ENCODE measurements at regions not wholly inside any gene's neighbourhood (a gene's known extent, or its start where the extent isn't known, plus 50 kb on each side); places are given as distances from the start of the nearest gene placed in this dataset.
"Not testable (repeated sequence)": the region's sequence is repeated elsewhere in the genome, so short reads cannot be mapped to it uniquely, and the experiment has no call there.

DNA sequence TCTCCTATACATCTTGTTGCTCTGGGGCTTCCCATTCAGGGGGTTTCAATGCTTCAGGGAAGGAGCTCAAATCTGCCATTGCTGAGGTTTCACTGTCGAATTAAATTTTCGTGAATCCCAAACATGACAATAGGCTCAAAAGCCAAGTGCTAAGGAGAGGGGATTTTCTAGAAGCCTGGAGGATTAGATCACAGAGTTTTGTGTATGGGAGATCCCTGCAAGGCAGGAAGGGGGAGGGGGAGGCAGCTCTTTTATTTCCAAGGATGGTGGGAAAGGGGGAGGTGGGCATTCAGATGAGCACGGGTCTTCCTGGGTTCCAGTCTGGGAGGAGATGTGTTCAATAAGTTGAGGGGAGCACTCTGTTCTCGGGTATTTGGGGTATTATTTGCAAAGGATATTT lies 69.9 kb upstream of the DLG1 start:
- no peak for DNase-seq (ENCODE audit: low read depth)

DNA sequence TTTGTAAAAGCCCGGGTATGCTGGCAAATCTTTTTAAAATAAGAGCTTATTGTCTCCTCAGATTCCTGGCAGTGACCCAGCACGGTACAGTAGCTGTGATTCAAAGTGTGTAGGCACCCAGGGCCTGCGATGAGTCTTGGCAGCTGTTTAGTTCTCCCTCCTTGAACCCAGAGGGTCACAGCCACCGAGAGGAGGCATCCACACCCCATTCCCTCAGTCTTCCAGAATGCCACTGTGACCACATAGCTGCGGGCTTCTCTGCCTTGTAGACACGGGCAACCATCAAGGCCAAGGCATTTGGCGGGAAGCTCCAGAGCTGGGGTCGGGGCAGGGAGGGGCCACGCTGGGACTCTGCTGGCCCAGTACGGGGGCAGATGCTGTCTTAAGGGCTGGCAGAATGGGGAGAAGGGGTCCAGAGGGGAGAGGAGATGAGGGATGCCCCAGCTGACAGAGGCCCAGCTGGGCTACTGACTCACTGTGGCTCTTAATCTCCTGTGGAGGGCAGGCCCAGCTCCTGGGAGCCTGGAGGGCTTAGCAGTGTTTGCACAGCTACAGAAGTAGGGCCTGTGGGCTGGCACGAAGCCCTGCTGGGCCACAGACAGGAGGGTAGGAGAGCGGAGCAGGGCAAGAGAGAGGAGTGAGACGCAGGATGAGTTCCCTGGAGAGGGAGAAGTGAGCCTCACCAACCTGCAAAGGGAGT lies 68.8 kb upstream of the DLG1 start:
- DNase-seq (ENCODE audit: low read depth), result no peak

- DNase-seq (ENCODE audit: low read depth), result no peak
These were observed 68.1 kb upstream of the DLG1 start for GRCh38 chr3:197366301-197367044.

DNA sequence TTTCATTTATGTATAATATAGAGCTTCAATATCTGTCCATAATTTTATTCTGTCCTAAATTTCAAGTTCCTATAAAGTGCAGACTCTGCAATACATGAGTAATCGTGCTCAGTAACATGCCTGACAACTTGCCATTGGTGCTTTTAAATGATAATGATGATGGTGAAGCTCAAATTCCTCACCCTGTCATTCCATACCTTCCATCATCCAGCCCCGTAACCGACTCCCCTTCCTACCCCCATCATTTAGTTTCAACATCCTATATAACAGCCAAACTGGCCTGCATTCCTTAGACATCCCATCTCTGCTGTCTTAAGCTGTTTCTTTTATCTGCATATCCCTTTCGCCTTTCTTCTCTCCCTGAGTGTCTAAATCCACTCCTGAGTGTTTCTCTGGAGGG lies 67.2 kb upstream of the DLG1 start:
- DNase-seq (ENCODE audit: low read depth), result no peak

DNA sequence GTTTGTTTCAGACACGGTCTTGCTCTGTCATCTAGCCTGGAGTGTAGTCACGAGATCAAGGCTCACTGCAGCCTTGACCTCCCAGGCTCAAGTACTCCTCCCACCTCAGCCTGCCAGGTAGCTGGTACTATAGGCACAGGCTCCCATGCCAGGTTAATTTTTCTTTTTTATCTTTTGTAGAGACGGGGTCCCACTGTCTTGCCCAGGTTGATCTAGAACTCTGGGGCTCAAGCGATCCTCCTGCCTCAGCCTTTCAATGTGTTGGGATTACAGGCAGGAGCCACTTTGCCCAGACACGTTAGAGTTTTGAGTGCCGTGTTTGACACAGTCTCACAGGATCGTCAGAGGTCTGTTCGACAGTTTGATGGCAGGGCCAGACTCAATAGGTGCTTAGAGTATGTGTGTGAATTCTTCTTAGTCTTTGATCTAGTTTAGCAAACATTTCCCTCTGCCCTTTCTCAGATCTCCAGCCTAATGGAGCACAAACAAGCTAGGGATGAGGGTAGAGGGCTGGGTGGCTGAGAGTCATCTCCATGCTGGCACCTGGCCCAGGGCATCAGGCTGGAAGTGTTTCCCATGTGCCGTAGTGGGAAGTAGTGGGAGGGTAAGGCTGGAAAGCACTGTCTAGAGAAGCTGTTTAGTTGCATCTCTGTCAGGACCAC lies 66.1 kb upstream of the DLG1 start:
- DNase-seq (ENCODE audit: low read depth), result no peak

GRCh38 chr3:197363553-197364409 lies 65.4 kb upstream of the DLG1 start:
- DNase-seq (ENCODE audit: low read depth), result no peak

DNA sequence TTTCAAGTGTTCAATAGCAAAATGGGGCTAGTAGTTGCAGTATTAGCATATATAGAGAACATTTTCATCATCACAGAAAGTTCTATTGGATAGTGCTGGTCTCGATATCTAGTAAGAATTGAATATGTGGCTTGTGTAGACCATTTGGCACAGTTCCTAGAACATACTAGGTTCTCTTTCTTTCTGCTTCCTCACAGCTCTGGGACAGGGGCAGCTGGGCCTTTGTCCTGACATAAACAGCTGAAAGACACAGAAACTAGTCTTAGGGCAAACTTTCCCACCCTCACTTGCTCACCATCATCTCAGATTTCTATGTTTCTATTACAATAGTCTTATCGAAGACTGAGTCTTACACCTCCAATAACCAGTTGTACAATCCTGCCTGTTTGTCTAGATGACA lies 63.7 kb upstream of the DLG1 start:
- no peak for DNase-seq (ENCODE audit: low read depth)

DNA sequence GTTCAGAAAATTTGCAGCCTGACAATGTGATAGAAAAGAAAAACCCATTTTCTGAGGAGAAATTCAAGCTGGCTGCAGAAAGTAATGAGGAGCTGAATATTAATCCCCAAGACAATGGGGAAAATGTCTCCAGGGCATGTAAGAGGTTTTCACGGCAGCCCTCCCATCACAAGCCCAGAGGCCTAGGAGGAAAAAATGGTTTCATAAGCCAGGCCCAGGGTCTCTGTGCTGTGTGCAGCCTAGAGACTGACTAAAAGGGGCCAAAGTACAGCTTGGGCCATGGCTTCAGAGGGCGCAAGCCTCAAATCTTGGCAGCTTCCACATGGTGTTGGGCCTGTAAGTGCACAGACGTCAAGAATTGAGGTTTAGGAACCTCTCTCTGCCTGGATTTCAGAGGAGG lies 61.7 kb upstream of the DLG1 start:
- not testable (repeated sequence) for DNase-seq (ENCODE audit: low read depth)

- DNase-seq (ENCODE audit: low read depth), result not testable (repeated sequence)
These were observed 61.1 kb upstream of the DLG1 start for GRCh38 chr3:197359476-197359875.

GRCh38 chr3:197356741-197357140 lies 58.3 kb upstream of the DLG1 start:
- no peak for DNase-seq (ENCODE audit: low read depth)

DNA sequence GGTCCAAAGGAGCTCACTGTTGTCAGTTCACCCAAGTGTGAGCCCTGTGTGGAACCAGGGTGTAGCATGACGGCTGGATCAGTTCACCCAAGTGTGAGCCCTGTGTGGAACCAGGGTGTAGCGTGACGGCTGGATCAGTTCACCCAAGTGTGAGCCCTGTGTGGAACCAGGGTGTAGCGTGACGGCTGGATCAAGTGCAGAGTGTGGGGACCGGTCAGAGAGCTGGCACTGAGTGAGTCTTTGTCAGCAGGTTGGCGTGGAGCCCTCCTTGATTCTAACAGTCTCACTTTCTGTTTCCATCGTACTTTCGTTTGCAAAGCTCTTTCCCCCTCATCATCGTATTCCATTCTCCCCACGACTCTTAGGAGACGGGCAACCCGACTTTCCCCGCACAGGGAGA lies 57.9 kb upstream of the DLG1 start:
- no peak for DNase-seq (ENCODE audit: low read depth)

DNA sequence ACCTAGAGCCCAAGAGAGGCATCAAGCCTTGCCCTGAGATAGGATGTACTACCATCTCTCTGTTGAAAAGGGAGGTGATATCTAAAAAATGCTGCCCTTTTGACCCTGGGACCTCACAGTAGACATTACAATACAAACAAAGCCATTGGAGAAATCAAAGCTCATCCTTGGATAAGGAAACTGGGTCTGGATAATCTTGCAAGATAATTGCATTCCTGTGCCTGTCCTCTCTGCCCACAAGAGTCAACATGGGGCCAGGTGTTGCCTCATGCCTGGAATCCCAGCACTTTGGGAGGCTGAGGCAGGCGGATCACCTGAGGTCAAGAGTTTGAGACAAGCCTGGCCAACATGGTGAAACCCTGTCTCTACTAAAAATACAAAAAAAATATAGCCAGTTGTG lies 57.3 kb upstream of the DLG1 start:
- DNase-seq (ENCODE audit: low read depth), result no peak

DNA sequence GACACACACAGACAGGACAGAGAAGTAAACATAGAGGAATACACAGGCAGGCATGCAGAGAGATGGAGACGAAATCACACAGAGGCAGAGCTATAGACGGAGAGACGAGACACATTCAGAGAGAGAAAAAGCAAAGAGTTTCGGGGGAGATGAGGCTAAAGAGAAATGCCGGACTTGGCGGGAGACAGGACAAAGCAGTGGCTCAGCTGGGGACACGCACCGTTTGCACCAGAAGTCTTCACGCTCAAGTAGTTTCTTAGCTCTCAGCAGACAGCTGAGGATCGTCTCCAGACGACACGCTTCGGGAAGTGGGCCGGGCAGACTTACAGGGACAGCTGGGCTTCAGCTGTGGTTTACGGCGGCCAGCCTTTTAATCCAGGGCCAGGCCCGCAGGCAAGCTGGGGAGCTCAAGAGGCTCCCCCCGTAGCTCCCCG lies 56.2 kb upstream of the DLG1 start:
- DNase-seq (ENCODE audit: low read depth), result no peak

DNA sequence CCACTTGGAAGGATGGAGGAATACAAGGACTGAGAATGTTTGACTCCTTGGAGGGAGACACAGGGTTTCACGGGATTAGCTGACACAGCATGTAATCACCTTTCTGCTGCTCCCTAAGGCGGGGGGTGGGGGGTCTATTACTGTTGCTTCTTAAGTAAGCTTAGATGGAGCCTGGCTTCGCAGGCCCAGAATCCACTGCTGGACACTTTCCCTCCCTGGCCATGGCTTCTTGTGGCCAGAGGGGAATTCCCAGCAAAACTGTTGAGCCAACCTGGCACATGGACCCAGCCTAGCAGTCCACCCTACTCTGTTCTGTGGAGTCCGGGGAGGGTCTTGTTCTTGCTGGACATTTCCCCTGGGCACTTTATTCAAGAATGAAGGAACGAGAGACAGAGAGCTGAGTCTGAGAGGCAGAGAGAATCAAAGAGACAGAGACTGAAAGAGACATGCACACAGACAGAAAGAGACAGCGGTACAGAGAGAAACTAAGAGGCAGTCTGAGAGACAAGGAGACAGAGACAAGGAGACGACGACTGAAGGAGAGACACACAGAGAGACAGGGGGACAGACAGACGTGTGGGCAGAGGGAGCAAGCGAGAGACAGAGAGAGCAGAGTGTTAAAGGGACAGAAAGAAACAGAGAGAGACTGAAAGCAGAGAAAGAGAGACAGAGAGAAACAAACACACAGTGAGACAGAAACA lies 55.6 kb upstream of the DLG1 start:
- no peak for DNase-seq (ENCODE audit: low read depth)

DNA sequence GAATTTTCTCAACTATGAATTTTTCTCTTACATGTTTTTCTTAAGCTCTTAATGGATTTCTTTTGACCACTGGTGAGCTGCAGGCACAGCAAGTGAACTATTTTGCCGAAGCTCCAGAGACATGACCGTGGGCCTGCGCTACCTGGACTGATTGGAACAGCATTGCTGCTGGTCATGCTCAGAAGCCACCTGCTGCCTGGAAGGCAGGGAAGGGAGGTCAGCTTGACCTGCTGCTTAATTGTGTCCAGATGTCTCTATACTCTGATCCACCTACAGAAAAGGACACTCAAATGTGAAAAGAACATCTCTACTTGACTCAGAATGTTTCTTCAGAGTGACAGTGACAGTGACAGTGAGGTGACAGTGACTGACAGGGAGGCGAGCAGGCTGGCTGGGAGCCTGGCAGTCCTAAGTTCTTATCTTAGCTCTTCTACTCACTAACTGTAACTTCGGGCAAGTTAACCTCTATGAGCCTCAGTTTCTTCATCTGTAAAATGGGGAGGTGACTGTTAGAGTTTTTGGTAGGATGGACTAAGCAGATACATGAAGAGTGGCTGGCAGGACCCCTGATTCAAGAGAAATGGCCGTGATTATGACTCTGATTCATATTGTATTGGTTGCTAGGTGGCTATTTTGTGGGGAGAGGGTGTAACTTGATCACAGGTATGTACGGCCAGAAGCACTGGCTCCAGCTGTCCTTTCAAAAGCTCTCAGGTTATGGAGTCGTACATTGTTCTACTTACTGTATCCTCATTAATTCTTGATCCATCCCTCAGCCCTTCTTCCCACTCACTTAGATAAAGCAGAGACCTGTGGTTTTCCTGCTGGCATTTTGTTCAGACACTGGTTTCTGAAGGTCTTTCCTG lies 54.8 kb upstream of the DLG1 start:
- DNase-seq (ENCODE audit: low read depth), result no peak

GRCh38 chr3:197352382-197352781 lies 54.0 kb upstream of the DLG1 start:
- DNase-seq (ENCODE audit: low read depth), result no peak

DNA sequence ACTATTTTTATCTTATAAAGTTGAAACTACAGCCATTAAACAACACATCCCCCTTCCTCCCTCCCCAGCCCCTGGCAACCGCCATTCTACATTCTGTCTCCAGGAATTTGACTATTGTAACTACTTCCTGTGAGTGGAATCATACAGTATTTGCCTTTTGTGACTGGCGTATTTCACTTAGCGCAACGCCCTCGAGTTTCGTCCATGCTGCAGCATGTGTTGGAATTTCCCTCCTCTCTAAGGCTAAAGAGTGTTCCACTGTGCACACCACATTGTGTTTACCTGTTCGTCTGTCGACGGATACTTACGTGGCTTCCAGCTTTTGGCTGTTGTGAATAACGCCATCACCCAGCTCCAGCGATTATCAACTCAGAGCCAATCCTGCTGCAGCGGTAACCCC lies 52.0 kb upstream of the DLG1 start:
- DNase-seq (ENCODE audit: low read depth), result no peak

DNA sequence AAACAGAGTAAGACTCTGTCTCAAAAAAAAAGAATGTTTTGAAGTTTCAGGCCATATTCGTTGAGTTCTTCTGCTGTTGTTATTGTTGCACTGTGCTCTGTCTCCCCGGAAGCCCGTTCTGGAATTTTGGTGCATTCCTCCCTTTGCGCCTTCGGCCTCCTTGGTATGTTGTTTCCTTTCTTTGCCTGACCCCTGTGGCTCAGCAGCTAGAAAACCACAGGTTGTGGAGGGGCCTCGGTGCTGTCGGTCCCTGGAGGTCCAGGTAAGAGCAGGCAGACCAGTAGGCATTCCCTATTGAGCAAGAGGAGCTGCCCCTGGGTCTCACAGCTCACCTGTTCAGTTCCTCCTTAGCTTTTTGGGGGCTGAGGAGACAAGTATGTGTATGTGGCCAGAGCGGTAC lies 51.0 kb upstream of the DLG1 start:
- DNase-seq (ENCODE audit: low read depth), result no peak
